Glomerular visceral epithelial cell (primary cell): ENCODE measurements at regions not wholly inside any gene's neighbourhood (a gene's known extent, or its start where the extent isn't known, plus 50 kb on each side); places are given as distances from the start of the nearest gene placed in this dataset.

ENCODE experiments used
- DNase-seq: peaks from one replicate; pipeline ENCODE4 v3.0.0-alpha.2; 2016; ENCODE audit errors: extremely low spot score

GRCh38 chr12:84741031-84741430, 171.6 kb downstream of the SLC6A15 start:
- no peak for DNase-seq

GRCh38 chr12:84740602-84741001, 172.0 kb downstream of the SLC6A15 start:
- no peak for DNase-seq

GRCh38 chr12:84738481-84738972, 174.1 kb downstream of the SLC6A15 start:
- no peak for DNase-seq

GRCh38 chr12:84732828-84733340, 179.7 kb downstream of the SLC6A15 start:
- DNase-seq, result no peak

- DNase-seq, result no peak
Observed at GRCh38 chr12:84730561-84731162, 181.9 kb downstream of the SLC6A15 start.

- DNase-seq, result peak; percentile 50
Observed at GRCh38 chr12:84727961-84728360, 184.6 kb downstream of the SLC6A15 start.

- no peak for DNase-seq
Observed at GRCh38 chr12:84726780-84727179, 185.8 kb downstream of the SLC6A15 start.

GRCh38 chr12:84723988-84724387, 188.6 kb downstream of the SLC6A15 start:
- no peak for DNase-seq

GRCh38 chr12:84719997-84720396, 192.6 kb downstream of the SLC6A15 start:
- DNase-seq, result no peak

GRCh38 chr12:84718906-84719305, 193.7 kb downstream of the SLC6A15 start:
- DNase-seq, result no peak

GRCh38 chr12:84712747-84713146, 199.9 kb downstream of the SLC6A15 start:
- no peak for DNase-seq

- no peak for DNase-seq
Observed at GRCh38 chr12:84706374-84706773, 206.2 kb downstream of the SLC6A15 start.

- no peak for DNase-seq
Observed at GRCh38 chr12:84704856-84705255, 207.7 kb downstream of the SLC6A15 start.

- DNase-seq, result no peak
Observed at GRCh38 chr12:84702001-84702400, 210.6 kb downstream of the SLC6A15 start.

- no peak for DNase-seq
Observed at GRCh38 chr12:84701041-84701440, 211.6 kb downstream of the SLC6A15 start.

GRCh38 chr12:84698576-84699333, 213.8 kb downstream of the SLC6A15 start:
- DNase-seq, result no peak

- DNase-seq, result no peak
Observed at GRCh38 chr12:84696908-84697540, 215.6 kb downstream of the SLC6A15 start.

GRCh38 chr12:84696281-84696680, 216.3 kb downstream of the SLC6A15 start:
- no peak for DNase-seq

- no peak for DNase-seq
Observed at GRCh38 chr12:84694116-84694515, 218.5 kb downstream of the SLC6A15 start.

- no peak for DNase-seq
Observed at GRCh38 chr12:84692071-84692470, 220.5 kb downstream of the SLC6A15 start.

- DNase-seq, result no peak
Observed at GRCh38 chr12:84691266-84691665, 221.3 kb downstream of the SLC6A15 start.

- no peak for DNase-seq
Observed at GRCh38 chr12:84689638-84690037, 223.0 kb downstream of the SLC6A15 start.

- no peak for DNase-seq
Observed at GRCh38 chr12:84685379-84685778, 227.2 kb downstream of the SLC6A15 start.
